Vagina (tissue), 2 donors: ENCODE measurements at regions not wholly inside any gene's neighbourhood (a gene's known extent, or its start where the extent isn't known, plus 50 kb on each side); places are given as distances from the start of the nearest gene placed in this dataset.

Source experiments
- POLR2AphosphoS5 ChIP-seq, 2 donors: sonication (generic); formaldehyde crosslinking; IDR thresholded peaks; one replicate each; pipeline ENCODE4 v1.9.0; 2017; ENCODE audit warnings: antibody characterized with exemption in 2 of 2, mild to moderate bottlenecking in 2 of 2, low read depth in 1 of 2; ENCODE audit not compliant: insufficient read depth in 1 of 2
- TF ChIP-seq, protein P1 (sequence below), 3 experiments: fragments of 450-650 bp in 2 of 3; fragments of 200-600 bp in 1 of 3; sonication (generic) in 1 of 3; IDR thresholded peaks; one replicate each; pipeline ENCODE4 v1.5.1; 2017 to 2019; ENCODE audit warnings: antibody characterized with exemption in 3 of 3, mild to moderate bottlenecking in 2 of 3, moderate library complexity in 2 of 3

DNA sequence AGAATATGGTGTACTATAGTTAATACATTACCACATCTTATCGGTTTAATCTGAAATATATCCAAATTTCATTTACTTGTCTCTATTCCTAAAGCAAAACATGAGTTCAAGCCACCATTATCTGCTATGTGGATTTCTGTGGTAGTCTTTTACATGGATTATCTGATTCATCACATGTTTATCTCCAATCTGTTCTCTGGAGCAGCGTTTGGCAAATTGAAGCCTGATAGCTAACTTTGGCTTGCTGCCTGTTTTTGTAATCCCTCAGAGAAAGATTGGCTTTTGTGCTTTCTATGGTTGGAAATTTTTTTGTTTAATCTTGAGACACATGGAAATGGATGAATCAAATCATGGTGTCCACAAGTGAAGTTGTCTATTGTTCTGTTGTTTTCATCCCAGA, 274.3 kb downstream of the JRKL start:
- TF ChIP-seq POLR2AphosphoS5 (IDR thresholded peaks at IDR 0.05; ENCODE audit: insufficient read depth in 1 of 2, low read depth in 1 of 2), result no peak
- TF ChIP-seq, protein P1, sequence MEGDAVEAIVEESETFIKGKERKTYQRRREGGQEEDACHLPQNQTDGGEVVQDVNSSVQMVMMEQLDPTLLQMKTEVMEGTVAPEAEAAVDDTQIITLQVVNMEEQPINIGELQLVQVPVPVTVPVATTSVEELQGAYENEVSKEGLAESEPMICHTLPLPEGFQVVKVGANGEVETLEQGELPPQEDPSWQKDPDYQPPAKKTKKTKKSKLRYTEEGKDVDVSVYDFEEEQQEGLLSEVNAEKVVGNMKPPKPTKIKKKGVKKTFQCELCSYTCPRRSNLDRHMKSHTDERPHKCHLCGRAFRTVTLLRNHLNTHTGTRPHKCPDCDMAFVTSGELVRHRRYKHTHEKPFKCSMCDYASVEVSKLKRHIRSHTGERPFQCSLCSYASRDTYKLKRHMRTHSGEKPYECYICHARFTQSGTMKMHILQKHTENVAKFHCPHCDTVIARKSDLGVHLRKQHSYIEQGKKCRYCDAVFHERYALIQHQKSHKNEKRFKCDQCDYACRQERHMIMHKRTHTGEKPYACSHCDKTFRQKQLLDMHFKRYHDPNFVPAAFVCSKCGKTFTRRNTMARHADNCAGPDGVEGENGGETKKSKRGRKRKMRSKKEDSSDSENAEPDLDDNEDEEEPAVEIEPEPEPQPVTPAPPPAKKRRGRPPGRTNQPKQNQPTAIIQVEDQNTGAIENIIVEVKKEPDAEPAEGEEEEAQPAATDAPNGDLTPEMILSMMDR (IDR thresholded peaks at IDR 0.05), result no peak
